SK-MEL-5 (cell line): ENCODE measurements at regions not wholly inside any gene's neighbourhood (a gene's known extent, or its start where the extent isn't known, plus 50 kb on each side); places are given as distances from the start of the nearest gene placed in this dataset.
"Not testable (repeated sequence)": the region's sequence is repeated elsewhere in the genome, so short reads cannot be mapped to it uniquely, and the experiment has no call there.

Experiments
- DNase-seq: peaks from one replicate; pipeline ENCODE4 v3.0.0-alpha.2; 2016; ENCODE audit warnings: low read depth, low spot score
- in situ Hi-C: cut with HindIII; loops from 2 replicates; pipeline ENCODE4 v1.10.0; 2016; ENCODE audit warnings: low sequenced_read_pairs, high pct_unique_total_duplicates, low pct_unique_long_range_greater_than_20kb

DNA sequence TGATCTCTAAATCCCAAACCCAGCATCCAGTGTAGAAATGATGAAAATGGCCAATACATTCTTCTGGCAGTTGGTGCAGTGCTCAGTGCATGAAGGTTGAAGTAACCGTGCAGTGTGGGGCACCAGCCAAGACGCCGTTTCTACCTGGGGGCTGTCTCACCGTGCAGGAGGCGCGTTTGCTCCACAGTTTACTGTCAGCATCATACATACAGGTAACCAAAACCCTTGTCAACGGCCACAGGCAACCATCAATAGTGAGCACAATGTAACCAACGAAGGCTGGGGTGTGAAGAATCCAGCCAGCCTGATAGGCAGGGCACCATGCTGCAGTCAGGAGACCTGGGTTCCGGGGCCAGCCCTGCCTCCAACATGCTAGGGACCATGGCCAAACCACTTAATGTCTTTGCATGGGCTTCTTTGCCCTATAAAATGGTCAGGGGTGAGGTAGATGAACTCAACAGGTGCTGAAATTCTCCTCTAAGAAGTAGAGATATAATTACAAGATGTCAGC, 127.5 kb upstream of the ID2 start:
- DNase-seq: no peak
- in situ Hi-C loops: no loop called here

DNA sequence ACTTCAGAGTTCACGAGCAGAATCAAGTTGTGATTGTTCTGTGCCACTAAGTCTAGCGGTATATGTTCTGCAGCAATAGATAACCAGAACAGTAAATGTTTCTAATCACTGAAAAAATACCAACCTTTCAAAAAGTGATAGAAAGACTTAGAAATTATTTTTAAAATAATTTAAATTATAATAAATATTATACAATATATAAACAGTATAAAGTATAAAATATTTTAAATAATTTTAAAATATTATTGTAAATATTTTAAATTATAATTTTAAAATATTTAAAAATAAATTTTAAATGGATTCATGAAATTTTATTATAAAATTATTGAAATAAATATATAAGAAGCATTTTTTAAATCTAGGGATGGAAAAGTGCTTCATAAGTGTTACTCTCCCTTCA, 126.3 kb upstream of the ID2 start:
- no peak for DNase-seq
- in situ Hi-C loops: no loop called here

DNA sequence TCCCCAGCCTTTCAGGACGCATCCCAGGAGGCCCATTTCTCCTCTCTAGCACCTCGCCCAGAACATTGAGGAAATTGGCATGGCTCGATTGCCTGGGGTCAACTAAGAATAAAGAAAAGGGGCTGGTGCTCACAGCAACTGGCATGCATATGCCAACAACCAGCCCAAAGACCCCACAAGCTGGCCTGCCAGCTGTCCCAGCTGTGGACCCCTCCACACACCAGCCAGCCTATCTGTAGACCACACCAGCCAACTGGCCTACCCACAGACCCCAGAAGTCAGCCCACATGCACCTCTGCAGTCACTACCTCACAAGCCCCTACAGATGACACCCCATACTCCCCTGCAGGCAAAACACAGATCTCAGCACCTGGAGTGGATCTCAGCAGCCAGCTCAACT, 123.8 kb upstream of the ID2 start:
- in situ Hi-C loops: no loop called here
- no peak for DNase-seq

DNA sequence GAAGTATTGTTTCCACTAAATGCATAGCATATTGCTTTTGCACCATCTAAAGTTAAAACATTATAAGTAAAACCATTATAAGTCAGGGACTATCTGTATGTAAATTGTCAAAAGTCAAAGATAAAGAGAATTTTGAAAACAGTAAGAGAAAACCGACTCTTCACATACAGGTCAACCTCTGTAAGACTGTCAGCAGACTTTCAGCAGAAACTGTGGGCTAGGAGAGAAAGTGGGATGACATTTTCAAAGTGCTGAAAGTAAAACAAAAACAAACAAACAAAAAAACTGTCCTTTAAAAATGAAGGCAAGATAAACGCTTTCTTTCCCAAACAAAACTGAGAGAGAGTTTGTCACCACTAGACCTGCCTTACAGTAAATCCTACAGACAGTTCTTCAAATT, 122.9 kb upstream of the ID2 start:
- DNase-seq: no peak
- in situ Hi-C loops: no loop called here

DNA sequence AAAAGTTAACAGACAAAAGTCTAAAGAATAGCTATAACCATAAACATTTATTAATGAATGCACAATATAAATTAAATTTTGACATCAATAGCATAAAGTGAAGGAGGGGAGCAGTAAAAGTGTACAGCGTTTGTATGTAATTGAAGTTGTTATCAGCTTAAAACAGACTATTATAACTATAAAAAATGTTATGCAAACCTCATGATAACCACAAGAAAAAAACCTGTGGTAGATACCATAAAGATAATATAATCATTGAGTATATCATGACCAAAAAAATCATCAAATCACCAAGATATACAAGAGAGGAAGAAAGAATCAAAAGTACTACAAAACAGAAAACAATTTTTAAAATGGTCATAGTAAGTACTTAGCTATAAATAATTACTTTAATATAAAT, 122.1 kb upstream of the ID2 start:
- in situ Hi-C loops: no loop called here
- DNase-seq: no peak

DNA sequence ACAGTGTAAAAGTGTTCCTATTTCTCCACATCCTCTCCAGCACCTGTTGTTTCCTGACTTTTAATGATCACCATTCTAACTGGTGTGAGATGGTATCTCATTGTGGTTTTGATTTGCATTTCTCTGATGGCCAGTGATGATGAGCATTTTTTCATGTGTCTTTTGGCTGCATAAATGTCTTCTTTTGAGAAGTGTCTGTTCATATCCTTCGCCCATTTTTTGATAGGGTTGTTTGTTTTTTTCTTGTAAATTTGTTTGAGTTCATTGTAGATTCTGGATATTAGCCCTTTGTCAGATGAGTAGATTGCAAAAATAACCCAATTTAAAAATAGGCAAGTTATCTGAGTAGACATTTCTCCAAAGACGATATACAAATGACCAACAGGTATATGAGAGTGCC, 120.2 kb upstream of the ID2 start:
- DNase-seq, in situ Hi-C loops: not testable (repeated sequence)

DNA sequence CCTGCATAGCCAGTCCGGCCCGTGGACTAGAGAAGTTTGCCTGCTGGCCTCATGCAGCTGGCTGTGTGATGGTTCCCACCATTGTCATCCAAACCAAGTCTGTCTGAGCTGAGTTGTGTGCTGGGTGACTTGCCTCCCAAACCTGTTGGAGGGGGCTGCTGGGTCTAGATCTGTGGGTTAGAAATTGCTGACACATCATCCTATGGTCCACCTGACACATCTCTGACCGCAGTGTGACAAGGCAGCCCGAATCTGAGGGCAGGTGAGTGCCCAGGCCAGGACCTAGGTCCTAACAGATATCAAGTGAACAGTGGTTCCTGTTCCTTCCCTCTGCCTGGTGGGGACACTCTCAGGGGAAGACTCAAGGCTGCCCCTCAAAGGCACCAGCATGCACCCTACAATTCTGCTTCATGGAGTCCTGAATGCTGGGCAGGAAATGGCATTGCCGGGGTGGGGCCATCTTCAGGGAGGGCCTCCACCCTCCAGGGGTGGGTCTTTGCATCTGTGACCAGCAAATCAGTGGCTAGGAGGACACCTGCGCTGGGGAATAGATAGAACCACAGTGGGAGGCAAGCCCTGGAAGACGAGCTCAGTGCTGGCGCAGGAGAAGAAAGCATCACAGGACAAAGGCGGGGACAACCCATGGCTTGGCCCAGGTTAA, 117.9 kb upstream of the ID2 start:
- DNase-seq: no peak
- in situ Hi-C loops: no loop called here

DNA sequence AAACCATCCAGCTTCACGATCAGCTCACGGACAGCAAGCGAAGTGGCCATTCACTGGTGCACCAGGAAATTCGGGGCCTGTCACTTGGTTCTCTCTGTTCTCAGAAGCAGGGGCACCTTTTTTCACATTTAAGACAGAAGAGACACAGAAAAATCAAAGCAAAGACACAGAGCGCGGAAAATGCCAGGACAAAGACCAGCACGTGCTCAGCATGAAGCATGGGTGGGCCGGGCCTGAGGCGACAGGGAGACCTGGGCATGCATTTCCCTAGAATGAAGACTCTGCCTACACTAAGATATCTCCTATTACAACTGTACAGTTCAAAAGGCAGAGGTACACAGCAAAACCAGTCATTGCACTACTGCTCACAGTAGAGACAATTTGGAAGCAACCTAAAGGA, 117.4 kb upstream of the ID2 start:
- DNase-seq: no peak
- in situ Hi-C loops: no loop called here

DNA sequence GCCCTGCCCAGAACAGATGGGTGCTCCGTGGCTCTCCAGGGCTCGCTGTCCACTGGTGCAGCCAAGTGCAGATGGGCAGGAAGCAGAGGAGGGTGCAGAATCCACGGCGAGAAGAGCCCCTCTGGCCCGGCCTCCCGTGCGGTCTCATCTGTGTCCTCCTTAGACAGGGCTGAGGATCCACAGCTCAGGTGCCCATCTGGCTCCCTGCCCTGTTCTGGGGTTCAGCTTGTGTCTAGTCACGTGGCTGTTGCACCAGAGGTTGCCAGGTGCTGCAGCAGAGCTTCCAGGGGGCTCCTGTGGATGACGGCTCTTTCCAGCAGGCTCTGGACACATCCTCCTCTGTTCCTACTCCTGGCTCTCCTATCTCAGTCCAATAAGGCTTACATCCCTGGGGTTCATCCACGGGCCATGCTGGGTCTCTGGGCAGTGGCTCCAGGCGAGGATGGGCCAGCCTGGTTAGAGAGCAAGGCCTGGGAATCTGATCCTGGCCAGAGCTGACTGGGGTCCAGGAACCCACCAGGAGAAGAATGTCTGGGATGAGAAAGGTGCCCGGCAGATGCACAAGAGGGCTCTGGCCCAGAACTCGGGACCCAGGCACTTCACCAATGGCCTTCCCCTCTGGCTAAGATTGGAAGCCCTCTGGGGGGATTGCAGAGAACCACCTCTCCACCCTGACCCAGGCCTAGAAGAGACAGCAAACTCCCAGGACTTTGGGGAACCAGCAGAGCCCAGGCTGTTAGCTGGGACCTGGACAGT, 116.3 kb upstream of the ID2 start:
- no peak for DNase-seq
- in situ Hi-C loops: no loop called here

DNA sequence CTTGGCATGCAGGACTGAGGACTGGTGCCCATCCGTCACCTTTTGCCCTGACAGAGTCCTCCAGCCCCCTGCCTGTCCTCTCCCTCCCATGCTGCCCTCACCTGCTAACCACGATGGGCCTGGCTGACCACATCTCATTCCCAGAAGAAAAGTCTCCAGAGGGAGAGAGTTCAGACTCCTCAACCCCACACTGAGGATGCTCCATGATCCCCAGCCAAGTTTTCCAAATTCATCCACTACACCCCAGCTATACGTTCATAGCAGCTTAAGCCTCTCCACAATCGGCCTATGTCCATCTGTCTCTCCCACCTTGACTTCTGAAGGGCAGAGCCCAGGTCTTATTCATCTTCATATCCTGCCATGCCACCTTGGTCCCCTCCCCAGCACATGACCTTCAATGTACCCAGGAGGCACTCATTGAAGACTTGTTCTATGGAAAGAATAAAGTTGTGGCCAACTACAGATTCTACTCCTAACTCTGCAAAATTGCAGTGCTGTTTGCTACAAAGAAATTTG, 115.6 kb upstream of the ID2 start:
- no peak for DNase-seq
- in situ Hi-C loops: no loop called here

DNA sequence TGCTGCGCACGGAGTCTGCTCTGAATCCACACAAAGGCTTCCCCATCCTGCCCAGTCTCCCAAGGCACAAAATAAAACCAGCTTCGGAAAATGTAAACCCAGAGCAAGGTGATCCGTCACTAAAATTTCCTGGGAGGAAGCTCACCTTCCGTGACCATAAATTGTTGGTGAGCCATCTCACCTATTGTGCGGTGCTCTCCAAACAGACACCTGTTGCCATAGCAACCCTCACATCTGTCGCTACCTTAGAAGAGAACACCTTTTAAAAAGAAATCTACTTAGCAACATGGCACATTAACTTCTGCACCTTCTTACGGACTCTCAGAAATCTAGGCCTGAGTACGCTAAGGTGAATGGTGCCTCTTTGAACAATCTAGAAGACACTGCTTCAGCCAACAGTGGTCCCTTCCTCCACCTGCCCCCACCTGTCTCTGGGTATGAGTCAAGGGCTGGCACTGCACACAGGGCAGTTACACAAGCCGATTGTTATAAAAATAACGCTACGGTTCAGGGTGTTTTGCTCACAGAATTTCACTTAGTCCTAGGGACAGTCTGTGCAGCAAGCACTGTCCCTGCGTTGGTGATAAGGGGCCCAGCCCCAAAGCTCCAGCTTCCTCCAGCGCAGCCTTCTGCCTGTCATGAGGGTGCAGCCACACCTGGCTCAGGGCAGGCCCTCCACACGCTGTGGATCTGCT, 114.9 kb upstream of the ID2 start:
- in situ Hi-C loops: no loop called here
- DNase-seq: no peak

DNA sequence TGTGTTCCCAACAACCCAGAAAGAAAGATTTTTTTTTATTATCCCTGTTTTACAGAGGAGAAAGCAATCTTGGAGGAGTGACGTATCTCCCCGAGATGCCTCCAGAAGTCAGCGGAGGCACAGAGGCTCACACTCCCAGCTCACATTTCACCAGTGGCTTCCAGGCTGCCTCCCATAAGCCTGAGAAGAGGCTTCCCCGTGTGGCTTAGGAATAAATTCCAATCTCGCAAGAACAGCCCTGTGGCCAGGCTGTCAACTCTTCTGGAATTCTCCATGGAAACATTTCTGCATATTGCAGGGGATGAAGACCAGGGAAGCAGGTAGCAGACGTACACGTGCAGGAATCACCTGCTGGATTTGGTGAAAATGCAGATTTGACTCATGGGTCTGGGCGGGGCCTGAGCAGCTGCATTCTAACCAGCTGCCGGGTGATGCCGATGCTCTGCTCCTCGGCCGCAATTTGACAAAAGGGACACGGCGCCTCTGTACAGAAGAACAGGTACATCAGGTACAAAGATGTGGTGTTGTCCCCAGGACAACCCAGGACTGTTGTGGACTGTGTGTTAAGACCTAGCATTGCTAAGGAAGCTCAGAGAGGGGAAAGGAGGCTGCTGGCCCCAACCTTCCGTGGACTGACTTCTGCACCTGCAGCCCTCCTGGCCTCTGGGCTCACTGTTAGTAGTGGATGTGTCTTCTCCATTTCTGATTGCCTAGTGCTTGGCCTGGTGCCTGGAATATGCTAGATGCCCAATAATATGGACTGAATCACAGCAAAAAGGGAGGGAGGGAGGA, 114.2 kb upstream of the ID2 start:
- in situ Hi-C loops: no loop called here
- no peak for DNase-seq

DNA sequence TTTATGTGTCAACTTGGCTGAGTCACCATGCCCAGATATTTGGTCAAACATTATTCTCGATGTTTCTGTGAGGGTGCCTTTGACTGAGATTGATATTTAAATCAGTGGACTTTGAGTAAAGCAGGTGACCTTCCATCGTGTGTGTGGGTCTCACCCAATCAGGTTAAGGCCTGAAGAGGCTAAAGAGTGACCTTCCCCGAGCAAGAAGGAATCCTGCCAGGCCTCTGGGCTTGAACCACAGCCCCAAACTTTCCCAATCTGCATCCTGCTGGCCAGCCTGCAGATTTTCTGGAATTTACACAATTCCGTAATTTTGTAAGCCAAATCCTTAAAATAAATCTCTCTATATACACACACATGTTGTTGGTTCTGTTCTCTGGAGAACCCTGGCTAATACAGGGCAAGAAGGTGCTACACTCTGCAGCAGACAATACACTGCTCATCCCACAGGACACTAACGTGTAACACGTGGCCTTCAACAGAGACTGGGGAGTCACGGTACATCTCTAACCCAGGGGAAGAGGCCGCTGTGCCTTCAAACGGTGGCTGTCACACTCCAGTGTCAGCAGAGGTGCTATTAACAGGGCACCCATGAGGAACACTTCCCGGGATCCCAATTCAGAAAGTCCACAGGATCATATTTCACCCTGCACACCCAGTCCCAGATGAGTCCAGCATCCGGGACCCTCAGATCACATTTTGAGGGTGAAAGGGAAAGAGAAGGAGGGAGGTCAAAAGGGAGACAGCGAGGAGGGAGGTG, 113.1 kb upstream of the ID2 start:
- DNase-seq: no peak
- in situ Hi-C loops: no loop called here

DNA sequence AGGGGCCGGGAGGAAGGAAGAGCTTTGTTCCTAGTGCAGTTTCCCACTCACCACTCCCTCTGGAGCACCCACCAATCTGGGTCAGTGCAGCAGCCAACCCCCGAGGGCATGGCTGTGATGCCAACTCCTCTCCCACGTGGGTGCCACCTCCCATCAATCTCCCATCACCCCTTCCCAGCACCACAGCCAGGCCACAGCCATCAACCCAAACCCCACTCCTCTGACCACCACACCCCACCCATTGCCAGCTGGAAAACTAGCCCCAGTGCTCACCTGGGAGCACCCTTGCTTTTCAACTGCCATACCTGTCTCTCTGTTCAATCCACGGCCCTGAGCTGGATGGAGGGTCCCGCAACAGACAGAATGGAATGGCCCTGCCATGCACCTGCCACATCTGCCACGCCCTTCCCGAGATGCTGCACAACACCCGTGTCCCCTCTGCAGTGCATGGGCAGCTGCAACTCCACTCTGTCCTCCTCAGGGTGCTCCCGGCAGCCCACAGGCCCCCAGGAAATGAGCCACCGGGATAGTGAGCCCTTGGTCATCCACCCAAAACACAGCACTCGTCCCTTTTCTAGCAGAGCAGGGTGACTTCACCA, 112.4 kb upstream of the ID2 start:
- in situ Hi-C loops: no loop called here
- no peak for DNase-seq

DNA sequence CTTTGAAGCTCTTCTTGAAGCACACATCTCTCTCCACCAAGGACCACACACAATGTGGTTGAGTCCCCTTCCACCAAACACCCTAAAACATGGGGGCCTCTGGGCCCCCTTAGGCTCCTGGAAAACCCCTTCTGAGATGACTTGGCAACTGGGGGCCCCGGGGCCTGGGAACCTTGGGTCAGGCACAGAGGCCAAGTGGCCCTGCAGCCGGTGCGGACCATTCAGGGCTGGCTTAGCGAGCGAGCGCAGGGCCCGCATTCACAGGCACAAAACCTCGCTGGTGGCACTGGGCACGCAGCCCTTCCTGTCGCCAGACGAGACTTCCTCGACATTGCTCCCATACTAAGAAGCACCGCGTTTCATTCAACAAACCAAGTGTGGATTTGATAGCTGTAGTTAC, 111.2 kb upstream of the ID2 start:
- no peak for DNase-seq
- in situ Hi-C loops: no loop called here

DNA sequence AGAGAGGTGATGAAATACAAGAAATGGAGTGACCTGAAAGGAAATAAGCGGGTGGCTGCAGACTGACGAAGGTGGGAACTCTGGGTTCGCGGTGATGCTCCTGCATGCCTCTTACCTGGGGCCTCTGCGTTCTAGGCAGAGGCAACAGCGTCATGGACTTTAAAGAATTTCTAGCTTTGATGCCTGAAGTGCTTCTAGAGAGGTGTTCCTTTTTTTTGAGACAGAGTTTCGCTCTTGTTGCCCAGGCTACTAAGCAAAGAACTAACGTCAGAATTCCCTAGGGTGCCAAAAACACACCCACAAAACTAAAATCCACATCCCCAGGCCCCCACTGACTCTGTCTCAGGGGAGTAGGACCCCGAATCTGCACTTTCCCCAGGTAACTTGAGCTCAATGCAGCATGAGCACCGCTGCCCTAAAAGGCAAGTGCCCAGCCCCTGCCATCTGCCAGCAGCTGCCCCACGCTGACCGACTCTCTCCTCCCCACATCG, 110.5 kb upstream of the ID2 start:
- DNase-seq: no peak
- in situ Hi-C loops: no loop called here
